BJ (cell line): ENCODE measurements at regions not wholly inside any gene's neighbourhood (a gene's known extent, or its start where the extent isn't known, plus 50 kb on each side); places are given as distances from the start of the nearest gene placed in this dataset.

Experiments used
- CTCF ChIA-PET: fragments of 350-600 bp; formaldehyde crosslinking; extraction: SDS; loops from one replicate; lab custom pipeline; 2021; ENCODE audit warnings: antibody characterized with exemption, inconsistent platforms; lab: Yijun Ruan, JAX
- POLR2A ChIA-PET: fragments of 300-600 bp; sonication (Branson Sonifier 250); formaldehyde crosslinking; extraction: SDS; loops from one replicate; lab custom pipeline; 2021; ENCODE audit warnings: antibody characterized with exemption; lab: Charles Lee
- DNase-seq: peaks from one replicate; pipeline ENCODE4 v3.0.0-alpha.2; 2011; ENCODE audit warnings: low read depth
- H3K27me3 ChIP-seq: 2 replicates; pipeline ENCODE4 v1.6.0; 2011; ENCODE audit warnings: low read length; ENCODE audit not compliant: control insufficient read depth, insufficient read depth
- H3K36me3 ChIP-seq: 2 replicates; pipeline ENCODE4 v1.5.1; 2011; ENCODE audit warnings: low read length; ENCODE audit not compliant: control insufficient read depth, insufficient read depth
- H3K4me3 ChIP-seq: 2 replicates; pipeline ENCODE4 v1.5.1; 2011; ENCODE audit warnings: low read depth, mild to moderate bottlenecking, control low read depth, low read length
- CTCF ChIP-seq: IDR thresholded peaks from 2 replicates; pipeline ENCODE4 v1.5.1; 2011; ENCODE audit warnings: low read depth, mild to moderate bottlenecking, control low read depth, inconsistent platforms, low read length, moderate library complexity; ENCODE audit not compliant: insufficient read depth

- Histone ChIP-seq H3K36me3 (no peaks in the 10 kb centered on the region), H3K27me3 (no peaks in the 10 kb centered on the region; the same call in 1 of the 2 replicates), H3K4me3 (no peak overlapping the region)
- TF ChIP-seq CTCF: no peak
- ChIA-PET POLR2A (no interaction called here), CTCF (no interaction called here)
- no peak for DNase-seq
Measured at GRCh38 chr12:48261773-48262172, 58.7 kb upstream of the OR10AD1 start.
